ENCODE measurements at regions not wholly inside any gene's neighbourhood (a gene's known extent, or its start where the extent isn't known, plus 50 kb on each side); places are given as distances from the start of the nearest gene placed in this dataset.

DNA sequence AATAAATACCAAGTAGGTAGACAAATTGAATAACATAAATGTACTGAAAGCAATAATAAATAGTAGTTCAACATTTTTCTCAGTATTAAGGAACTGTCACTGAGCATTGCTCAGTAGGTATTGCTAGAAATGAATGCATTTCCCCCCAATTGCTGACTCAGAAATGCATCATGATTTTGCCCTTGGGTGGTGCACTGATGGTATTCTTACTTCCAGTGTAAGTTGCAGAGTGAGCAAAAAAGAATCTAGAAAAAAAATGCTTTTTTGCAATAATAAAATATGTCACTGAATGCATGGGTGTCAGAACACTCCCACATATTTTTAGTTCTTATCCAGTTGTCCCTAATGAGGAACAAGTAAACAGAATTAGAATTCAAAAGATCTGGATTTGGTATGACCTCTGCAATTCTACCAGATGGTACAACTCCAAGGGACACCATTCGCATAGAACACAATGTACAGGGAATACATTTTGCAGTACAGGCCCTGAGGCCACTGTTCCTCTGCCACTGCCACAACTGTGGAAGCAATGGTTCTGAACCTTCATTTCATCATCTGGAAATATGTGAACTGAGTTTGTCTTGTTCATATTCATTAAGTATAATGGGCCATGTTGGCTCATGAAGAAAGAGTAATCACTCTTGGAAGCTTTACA lies 78.0 kb downstream of the ATP6V1G3 start:
- TF ChIP-seq, protein P1, sequence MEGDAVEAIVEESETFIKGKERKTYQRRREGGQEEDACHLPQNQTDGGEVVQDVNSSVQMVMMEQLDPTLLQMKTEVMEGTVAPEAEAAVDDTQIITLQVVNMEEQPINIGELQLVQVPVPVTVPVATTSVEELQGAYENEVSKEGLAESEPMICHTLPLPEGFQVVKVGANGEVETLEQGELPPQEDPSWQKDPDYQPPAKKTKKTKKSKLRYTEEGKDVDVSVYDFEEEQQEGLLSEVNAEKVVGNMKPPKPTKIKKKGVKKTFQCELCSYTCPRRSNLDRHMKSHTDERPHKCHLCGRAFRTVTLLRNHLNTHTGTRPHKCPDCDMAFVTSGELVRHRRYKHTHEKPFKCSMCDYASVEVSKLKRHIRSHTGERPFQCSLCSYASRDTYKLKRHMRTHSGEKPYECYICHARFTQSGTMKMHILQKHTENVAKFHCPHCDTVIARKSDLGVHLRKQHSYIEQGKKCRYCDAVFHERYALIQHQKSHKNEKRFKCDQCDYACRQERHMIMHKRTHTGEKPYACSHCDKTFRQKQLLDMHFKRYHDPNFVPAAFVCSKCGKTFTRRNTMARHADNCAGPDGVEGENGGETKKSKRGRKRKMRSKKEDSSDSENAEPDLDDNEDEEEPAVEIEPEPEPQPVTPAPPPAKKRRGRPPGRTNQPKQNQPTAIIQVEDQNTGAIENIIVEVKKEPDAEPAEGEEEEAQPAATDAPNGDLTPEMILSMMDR (conservative IDR thresholded peaks at IDR 0.05; ENCODE audit: low read depth, low read length), result no peak
- no peak overlapping the region for H3K4me3 ChIP-seq (ENCODE audit: low read depth, low read length)
- peak; percentile 45 for DNase-seq (ENCODE audit: low read depth)

- H3K4me3 ChIP-seq (ENCODE audit: low read depth, low read length), result no peak overlapping the region
- DNase-seq (ENCODE audit: low read depth), result no peak
- TF ChIP-seq, protein P1 (conservative IDR thresholded peaks at IDR 0.05; ENCODE audit: low read depth, low read length), result no peak
Measured at GRCh38 chr1:198455966-198456365, 84.5 kb downstream of the ATP6V1G3 start.

GRCh38 chr1:198449727-198450433 lies 90.6 kb downstream of the ATP6V1G3 start:
- H3K4me3 ChIP-seq (ENCODE audit: low read depth, low read length), result no peak overlapping the region
- peak; percentile 67 for DNase-seq (ENCODE audit: low read depth)
- TF ChIP-seq, protein P1 (conservative IDR thresholded peaks at IDR 0.05; ENCODE audit: low read depth, low read length), result no peak

- no peak for DNase-seq (ENCODE audit: low read depth)
- H3K4me3 ChIP-seq (ENCODE audit: low read depth, low read length), result no peak overlapping the region
- TF ChIP-seq, protein P1 (conservative IDR thresholded peaks at IDR 0.05; ENCODE audit: low read depth, low read length), result no peak
Measured at GRCh38 chr1:198449261-198449660, 91.2 kb downstream of the ATP6V1G3 start.

- no peak for DNase-seq (ENCODE audit: low read depth)
- no peak overlapping the region for H3K4me3 ChIP-seq (ENCODE audit: low read depth, low read length)
- TF ChIP-seq, protein P1 (conservative IDR thresholded peaks at IDR 0.05; ENCODE audit: low read depth, low read length), result no peak
Measured at GRCh38 chr1:198447468-198447867, 93.0 kb downstream of the ATP6V1G3 start.

- TF ChIP-seq, protein P1 (conservative IDR thresholded peaks at IDR 0.05; ENCODE audit: low read depth, low read length), result no peak
- H3K4me3 ChIP-seq (ENCODE audit: low read depth, low read length), result no peak overlapping the region
- no peak for DNase-seq (ENCODE audit: low read depth)
Measured at GRCh38 chr1:198445872-198446271, 94.6 kb downstream of the ATP6V1G3 start.

DNA sequence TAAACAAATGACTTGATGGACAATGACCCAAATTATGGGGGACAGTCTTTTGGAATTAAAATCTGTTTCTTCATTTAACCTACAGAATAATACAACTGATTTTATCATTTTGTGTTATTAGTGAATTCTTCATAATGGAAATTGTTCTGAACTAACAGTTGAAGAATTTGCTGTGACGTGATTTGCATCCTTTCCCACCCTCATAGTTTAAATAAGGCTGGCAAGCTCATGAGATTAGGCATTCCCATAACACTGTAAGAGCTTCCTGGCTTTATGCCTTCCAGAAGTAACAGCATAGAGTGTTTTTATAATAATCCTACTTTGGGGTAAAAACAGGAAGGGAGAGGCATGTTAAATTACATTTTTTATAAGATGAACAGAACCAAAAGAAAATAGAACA lies 95.7 kb downstream of the ATP6V1G3 start:
- DNase-seq (ENCODE audit: low read depth), result peak; percentile 74
- TF ChIP-seq, protein P1 (conservative IDR thresholded peaks at IDR 0.05; ENCODE audit: low read depth, low read length), result no peak
- no peak overlapping the region for H3K4me3 ChIP-seq (ENCODE audit: low read depth, low read length)

Data from choroid plexus epithelial cell (primary cell).